ENCODE measurements at regions not wholly inside any gene's neighbourhood (a gene's known extent, or its start where the extent isn't known, plus 50 kb on each side); places are given as distances from the start of the nearest gene placed in this dataset.

DNA sequence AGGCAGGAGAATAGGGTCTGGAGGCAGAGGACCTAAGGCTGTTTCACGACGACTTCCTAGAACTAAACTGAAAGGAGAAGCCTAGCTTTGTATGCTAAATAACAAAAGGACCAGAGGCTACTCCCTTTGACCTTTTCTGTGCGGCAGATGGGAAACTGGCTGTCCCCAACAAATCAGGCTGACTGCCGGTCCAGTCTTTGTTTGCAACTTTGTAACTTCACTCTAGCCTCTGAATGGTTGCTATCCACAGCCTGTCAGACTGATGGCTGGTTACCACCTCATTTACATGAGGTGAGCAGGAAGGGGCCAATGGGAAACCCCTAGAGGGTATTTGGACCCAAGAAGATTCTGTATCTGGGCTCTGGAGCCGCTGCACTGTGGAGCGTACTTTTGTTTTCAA, 132.6 kb upstream of the SHH start:
- H3K9ac ChIP-seq (ENCODE audit: insufficient read depth, low read depth, low read length), result no peak overlapping the region
- no peak for ATAC-seq
- intact Hi-C loops (cut with micrococcal nuclease; ENCODE audit: unreplicated experiment), result no loop called here
- H3K79me2 ChIP-seq (ENCODE audit: insufficient read depth, low read length), result no peaks in the 10 kb centered on the region
- peaks cover 4 to 48% of the 10 kb centered on the region in 2 experiments; a peak in 3 of 5 replicates for H3K27me3 ChIP-seq (ENCODE audit: control insufficient read depth in 1 of 2, insufficient read depth in 2 of 2, low read length in 2 of 2)
- ChIA-PET POLR2A (interaction anchor here (1.6 kb wide), 1 partner anchor 17 kb away, joined by 3 read pairs; no protein-coding TSS in a partner anchor), CTCF (ENCODE audit: low intra/inter-chr PET ratio, low total read pairs) (no interaction called here)
- H4K20me1 ChIP-seq (ENCODE audit: insufficient read depth, low read length), result no peaks in the 10 kb centered on the region
- DNase-seq (ENCODE audit: low spot score), result no peak
- no peak for FAIRE-seq
- H3K36me3 ChIP-seq (replicated peaks in 1 of 2; ENCODE audit: control insufficient read depth in 1 of 2, insufficient read depth in 2 of 2, low read length in 2 of 2), result no peaks in the 10 kb centered on the region
- TF ChIP-seq ZC3H13 (CRISPR knock-in tag; IDR thresholded peaks at IDR 0.05), result no peak
- TF ChIP-seq, protein P1, sequence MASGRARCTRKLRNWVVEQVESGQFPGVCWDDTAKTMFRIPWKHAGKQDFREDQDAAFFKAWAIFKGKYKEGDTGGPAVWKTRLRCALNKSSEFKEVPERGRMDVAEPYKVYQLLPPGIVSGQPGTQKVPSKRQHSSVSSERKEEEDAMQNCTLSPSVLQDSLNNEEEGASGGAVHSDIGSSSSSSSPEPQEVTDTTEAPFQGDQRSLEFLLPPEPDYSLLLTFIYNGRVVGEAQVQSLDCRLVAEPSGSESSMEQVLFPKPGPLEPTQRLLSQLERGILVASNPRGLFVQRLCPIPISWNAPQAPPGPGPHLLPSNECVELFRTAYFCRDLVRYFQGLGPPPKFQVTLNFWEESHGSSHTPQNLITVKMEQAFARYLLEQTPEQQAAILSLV (CRISPR knock-in tag; IDR thresholded peaks at IDR 0.05; ENCODE audit: borderline replicate concordance), result no peak
- TF ChIP-seq, protein P2, sequence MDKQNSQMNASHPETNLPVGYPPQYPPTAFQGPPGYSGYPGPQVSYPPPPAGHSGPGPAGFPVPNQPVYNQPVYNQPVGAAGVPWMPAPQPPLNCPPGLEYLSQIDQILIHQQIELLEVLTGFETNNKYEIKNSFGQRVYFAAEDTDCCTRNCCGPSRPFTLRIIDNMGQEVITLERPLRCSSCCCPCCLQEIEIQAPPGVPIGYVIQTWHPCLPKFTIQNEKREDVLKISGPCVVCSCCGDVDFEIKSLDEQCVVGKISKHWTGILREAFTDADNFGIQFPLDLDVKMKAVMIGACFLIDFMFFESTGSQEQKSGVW (CRISPR knock-in tag; IDR thresholded peaks at IDR 0.05; ENCODE audit: borderline replicate concordance), result no peak
- WGBS (ENCODE audit: low lambda C conversion rate), result 56% methylated on average over 5 of the region's 6 CpGs
- H3K27ac ChIP-seq (ENCODE audit: extremely low read length, insufficient read depth, low read length), result no peak overlapping the region
- BruUV-seq (replicated peaks), result no TSS peak
- H3K4me3 ChIP-seq (replicated peaks in 1 of 3; ENCODE audit: insufficient read depth in 1 of 3, low read depth in 2 of 3, low read length in 3 of 3), result no peak overlapping the region
- no peak overlapping the region for H2AFZ ChIP-seq (ENCODE audit: low read length)
- peaks cover 12% of the 10 kb centered on the region; the same call in 1 of the 2 replicates for H3K4me1 ChIP-seq (ENCODE audit: insufficient read depth, low read length)
- peaks cover 8% of the 10 kb centered on the region for H3K9me3 ChIP-seq (ENCODE audit: low read length)
- no peak overlapping the region for H3K4me2 ChIP-seq (ENCODE audit: low read depth, low read length)
- in situ Hi-C loops (cut with HindIII; ENCODE audit: extremely low pct_ligation_motif_present, low pct_unique_long_range_greater_than_20kb), result no loop called here

DNA sequence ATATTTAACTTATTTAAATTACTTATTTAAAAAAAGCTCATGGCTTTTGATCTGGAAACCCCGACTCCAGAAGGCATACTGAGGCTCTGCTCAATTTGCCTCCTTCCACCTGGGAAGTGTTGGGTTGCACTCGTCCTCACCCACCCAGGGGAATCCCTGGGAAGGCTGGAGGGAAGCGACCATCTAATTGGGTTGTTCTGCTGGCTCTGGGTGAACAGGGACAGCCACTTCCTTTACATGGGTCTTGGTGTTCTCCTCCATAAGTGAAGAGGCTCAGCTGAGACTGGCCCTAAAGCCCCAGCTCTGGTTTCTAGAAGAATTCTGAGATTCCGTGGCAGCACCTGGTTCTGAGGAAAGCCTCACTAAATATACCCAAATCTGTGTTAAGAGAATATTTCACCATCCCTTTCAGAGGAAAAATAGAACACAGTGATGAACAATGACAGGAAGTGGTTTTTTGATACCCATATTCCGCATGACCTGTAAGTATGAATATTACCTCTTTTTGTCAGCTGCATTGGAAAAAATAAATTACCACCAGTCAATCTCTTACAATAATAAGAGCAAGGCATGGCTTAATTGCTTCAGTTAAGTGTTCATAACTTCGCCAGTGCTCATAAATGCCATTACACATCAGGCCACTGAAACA, 131.1 kb upstream of the SHH start:
- ChIA-PET CTCF (ENCODE audit: low intra/inter-chr PET ratio, low total read pairs) (no interaction called here), POLR2A (interaction anchor here (1.6 kb wide), 1 partner anchor 18 kb away, joined by 3 read pairs; no protein-coding TSS in a partner anchor)
- intact Hi-C loops (cut with micrococcal nuclease; ENCODE audit: unreplicated experiment) (no loop called here), in situ Hi-C loops (cut with HindIII; ENCODE audit: extremely low pct_ligation_motif_present, low pct_unique_long_range_greater_than_20kb) (no loop called here)
- Histone ChIP-seq H3K27ac (ENCODE audit: extremely low read length, insufficient read depth, low read length) (no peak overlapping the region), H3K4me2 (ENCODE audit: low read depth, low read length) (no peak overlapping the region), H3K4me3 (replicated peaks in 1 of 3; ENCODE audit: insufficient read depth in 1 of 3, low read depth in 2 of 3, low read length in 3 of 3) (no peak overlapping the region), H3K9ac (ENCODE audit: insufficient read depth, low read depth, low read length) (no peak overlapping the region), H2AFZ (ENCODE audit: low read length) (no peak overlapping the region), H4K20me1 (ENCODE audit: insufficient read depth, low read length) (no peaks in the 10 kb centered on the region), H3K4me1 (ENCODE audit: insufficient read depth, low read length) (peaks cover 7% of the 10 kb centered on the region; the same call in 1 of the 2 replicates), H3K27me3 (ENCODE audit: control insufficient read depth in 1 of 2, insufficient read depth in 2 of 2, low read length in 2 of 2) (peaks cover 4 to 45% of the 10 kb centered on the region in 2 experiments; a peak in 3 of 5 replicates), H3K36me3 (replicated peaks in 1 of 2; ENCODE audit: control insufficient read depth in 1 of 2, insufficient read depth in 2 of 2, low read length in 2 of 2) (no peaks in the 10 kb centered on the region), H3K9me3 (ENCODE audit: low read length) (peaks cover 22% of the 10 kb centered on the region), H3K79me2 (ENCODE audit: insufficient read depth, low read length) (no peaks in the 10 kb centered on the region)
- ATAC-seq (no peak), DNase-seq (ENCODE audit: low spot score) (no peak), FAIRE-seq (no peak)
- BruUV-seq (replicated peaks), result no TSS peak
- 19% methylated on average over 6 of the region's 6 CpGs for WGBS (ENCODE audit: low lambda C conversion rate)
- TF ChIP-seq HNF4G (IDR thresholded peaks at IDR 0.05; ENCODE audit: borderline replicate concordance, low read depth, low read length) (no peak), HNF4G (CRISPR knock-in tag; IDR thresholded peaks at IDR 0.05; ENCODE audit: borderline replicate concordance, low read depth) (no peak), CBFB (CRISPR knock-in tag; IDR thresholded peaks at IDR 0.05) (no peak), MED13 (CRISPR knock-in tag; IDR thresholded peaks at IDR 0.05) (no peak), CENPX (CRISPR knock-in tag; IDR thresholded peaks at IDR 0.05) (no peak), SRSF9 (IDR thresholded peaks at IDR 0.05; ENCODE audit: borderline replicate concordance, insufficient read depth, low read depth, low read length, poor library complexity, severe bottlenecking) (no peak), HNF4A (CRISPR knock-in tag; IDR thresholded peaks at IDR 0.05) (no peak), RFXANK (CRISPR knock-in tag; IDR thresholded peaks at IDR 0.05) (no peak), GTF2F1 (IDR thresholded peaks at IDR 0.05; ENCODE audit: low read length) (no peak), ZNF335 (CRISPR knock-in tag; IDR thresholded peaks at IDR 0.05) (no peak), ZNF556 (CRISPR knock-in tag; IDR thresholded peaks at IDR 0.05; ENCODE audit: borderline replicate concordance) (no peak), CHCHD3 (CRISPR knock-in tag; IDR thresholded peaks at IDR 0.05) (no peak), ZNF441 (CRISPR knock-in tag; IDR thresholded peaks at IDR 0.05; ENCODE audit: borderline replicate concordance) (no peak)
- TF ChIP-seq, protein P3, sequence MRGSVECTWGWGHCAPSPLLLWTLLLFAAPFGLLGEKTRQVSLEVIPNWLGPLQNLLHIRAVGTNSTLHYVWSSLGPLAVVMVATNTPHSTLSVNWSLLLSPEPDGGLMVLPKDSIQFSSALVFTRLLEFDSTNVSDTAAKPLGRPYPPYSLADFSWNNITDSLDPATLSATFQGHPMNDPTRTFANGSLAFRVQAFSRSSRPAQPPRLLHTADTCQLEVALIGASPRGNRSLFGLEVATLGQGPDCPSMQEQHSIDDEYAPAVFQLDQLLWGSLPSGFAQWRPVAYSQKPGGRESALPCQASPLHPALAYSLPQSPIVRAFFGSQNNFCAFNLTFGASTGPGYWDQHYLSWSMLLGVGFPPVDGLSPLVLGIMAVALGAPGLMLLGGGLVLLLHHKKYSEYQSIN (CRISPR knock-in tag; IDR thresholded peaks at IDR 0.05; ENCODE audit: borderline replicate concordance), result no peak

All from HepG2 (cell line).